ENCODE measurements at regions not wholly inside any gene's neighbourhood (a gene's known extent, or its start where the extent isn't known, plus 50 kb on each side); places are given as distances from the start of the nearest gene placed in this dataset.
"Not testable (repeated sequence)": the region's sequence is repeated elsewhere in the genome, so short reads cannot be mapped to it uniquely, and the experiment has no call there.

DNA sequence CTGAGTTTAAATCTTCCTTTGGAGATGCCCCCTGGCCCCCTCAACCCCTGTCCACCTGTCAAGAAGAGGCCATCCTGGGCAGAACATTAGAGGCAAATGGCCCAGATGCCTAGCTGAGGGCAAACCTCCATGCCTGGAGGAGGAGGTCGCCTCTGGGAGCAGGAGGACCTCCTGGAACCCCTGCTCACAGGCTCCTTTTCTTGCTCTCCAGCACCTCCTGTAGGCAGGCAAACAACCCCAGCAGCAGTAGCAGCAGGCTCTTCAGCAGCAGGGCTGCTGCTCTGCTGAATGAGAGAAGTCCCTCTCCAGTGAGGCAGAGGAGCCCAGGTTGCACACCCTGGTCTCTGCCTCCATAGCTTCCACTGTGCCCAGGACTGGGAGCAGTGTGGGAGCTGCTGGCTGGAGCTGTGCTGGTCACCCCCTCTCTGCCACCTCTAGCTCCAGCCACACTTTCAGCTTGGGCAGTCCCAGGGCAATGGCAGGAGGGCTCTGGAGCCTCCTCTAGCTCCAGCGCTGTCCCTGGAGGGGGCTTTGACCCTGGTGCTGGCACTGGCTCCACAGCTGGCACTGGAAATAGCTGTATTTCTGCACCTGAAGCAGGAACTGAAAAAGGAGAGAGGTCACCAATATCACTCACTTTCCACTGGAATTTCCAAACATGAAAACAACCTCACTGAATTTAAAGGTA lies 1494.5 kb upstream of the TPTE start:
- TF ChIP-seq CTCF (conservative IDR thresholded peaks at IDR 0.05; ENCODE audit: low read length); EZH2phosphoT487 (IDR thresholded peaks at IDR 0.05; ENCODE audit: borderline replicate concordance, low read depth, low read length): not testable (repeated sequence)
